ENCODE measurements at regions not wholly inside any gene's neighbourhood (a gene's known extent, or its start where the extent isn't known, plus 50 kb on each side); places are given as distances from the start of the nearest gene placed in this dataset.

- H3K27ac ChIP-seq (ENCODE audit: low read length) = no peak overlapping the region
- no peaks in the 10 kb centered on the region for H3F3A ChIP-seq (ENCODE audit: low read length, unreplicated experiment)
These were observed 379.1 kb downstream of the SLITRK6 start for GRCh38 chr13:85420136-85420535.

GRCh38 chr13:85419611-85420010, 379.6 kb downstream of the SLITRK6 start:
- H3K36me3 ChIP-seq (ENCODE audit: low read depth, low read length) = no peaks in the 10 kb centered on the region
- H3K27ac ChIP-seq (ENCODE audit: low read length) = no peak overlapping the region
- H3F3A ChIP-seq (ENCODE audit: low read length, unreplicated experiment) = no peaks in the 10 kb centered on the region
- no peaks in the 10 kb centered on the region for H3K9me2 ChIP-seq (replicated peaks; ENCODE audit: low read length)
- H2AFZ ChIP-seq (ENCODE audit: low read length) = no peak overlapping the region
- H3K9me3 ChIP-seq (ENCODE audit: low read length) = no peaks in the 10 kb centered on the region
- no peaks in the 10 kb centered on the region for H3K79me2 ChIP-seq (ENCODE audit: low read length)
- H3K4me3 ChIP-seq (ENCODE audit: low read length) = no peak overlapping the region
- POLR2A ChIA-PET (ENCODE audit: unreplicated experiment) = no interaction called here
- ATAC-seq (no peak), DNase-seq (no peak)
- CTCF ChIA-PET = interaction anchor here (0.6 kb wide), 1 partner anchor 190 kb away, joined by 3 read pairs; no protein-coding TSS in a partner anchor
- H4K20me1 ChIP-seq (ENCODE audit: low read length) = no peaks in the 10 kb centered on the region
- no peak for TF ChIP-seq EZH2phosphoT487 (IDR thresholded peaks at IDR 0.05; ENCODE audit: borderline replicate concordance, low read length)
- TF ChIP-seq EZH2 (IDR thresholded peaks at IDR 0.05; ENCODE audit: low read length, unreplicated experiment) = no peak
- TF ChIP-seq CTCF (conservative IDR thresholded peaks at IDR 0.05; ENCODE audit: low read depth, low read length) = no peak
- H3K9ac ChIP-seq (ENCODE audit: low read length) = no peak overlapping the region
- no peaks in the 10 kb centered on the region for H3K4me1 ChIP-seq (ENCODE audit: insufficient read depth, low read length)
- no peaks in the 10 kb centered on the region for H3K27me3 ChIP-seq (ENCODE audit: low read length)
- H3K4me2 ChIP-seq (ENCODE audit: low read length) = no peak overlapping the region
- no TSS peak for BruUV-seq (replicated peaks)
- intact Hi-C loops (cut with micrococcal nuclease) = no loop called here

More at GRCh38 chr13:85420136-85420535, 379.1 kb downstream of the SLITRK6 start:
- H2AFZ ChIP-seq (ENCODE audit: low read length) = no peak overlapping the region
- H3K36me3 ChIP-seq (ENCODE audit: low read depth, low read length) = no peaks in the 10 kb centered on the region
- no peaks in the 10 kb centered on the region for H3K4me1 ChIP-seq (ENCODE audit: insufficient read depth, low read length)
- H3K9ac ChIP-seq (ENCODE audit: low read length) = no peak overlapping the region
- H4K20me1 ChIP-seq (ENCODE audit: low read length) = no peaks in the 10 kb centered on the region
- H3K9me2 ChIP-seq (replicated peaks; ENCODE audit: low read length) = no peaks in the 10 kb centered on the region
- no peak for TF ChIP-seq EZH2 (IDR thresholded peaks at IDR 0.05; ENCODE audit: low read length, unreplicated experiment)
- no peak for TF ChIP-seq CTCF (conservative IDR thresholded peaks at IDR 0.05; ENCODE audit: low read depth, low read length)
- TF ChIP-seq EZH2phosphoT487 (IDR thresholded peaks at IDR 0.05; ENCODE audit: borderline replicate concordance, low read length) = no peak
- no peaks in the 10 kb centered on the region for H3K79me2 ChIP-seq (ENCODE audit: low read length)
- BruUV-seq (replicated peaks) = no TSS peak
- CTCF ChIA-PET = interaction anchor here (0.6 kb wide), 1 partner anchor 189 kb away, joined by 3 read pairs; no protein-coding TSS in a partner anchor
- intact Hi-C loops (cut with micrococcal nuclease) = no loop called here
- POLR2A ChIA-PET (ENCODE audit: unreplicated experiment) = no interaction called here
- no peaks in the 10 kb centered on the region for H3K27me3 ChIP-seq (ENCODE audit: low read length)
- H3K4me2 ChIP-seq (ENCODE audit: low read length) = no peak overlapping the region
- DNase-seq = no peak
- ATAC-seq = no peak
- H3K9me3 ChIP-seq (ENCODE audit: low read length) = no peaks in the 10 kb centered on the region
- no peak overlapping the region for H3K4me3 ChIP-seq (ENCODE audit: low read length)

- H3K36me3 ChIP-seq (ENCODE audit: low read depth, low read length) = no peaks in the 10 kb centered on the region
- no peak overlapping the region for H3K4me3 ChIP-seq (ENCODE audit: low read length)
- no peaks in the 10 kb centered on the region for H3F3A ChIP-seq (ENCODE audit: low read length, unreplicated experiment)
- H3K4me2 ChIP-seq (ENCODE audit: low read length) = no peak overlapping the region
- POLR2A ChIA-PET (ENCODE audit: unreplicated experiment) = no interaction called here
- H3K9ac ChIP-seq (ENCODE audit: low read length) = no peak overlapping the region
- DNase-seq (no peak), ATAC-seq (no peak)
- no peaks in the 10 kb centered on the region for H4K20me1 ChIP-seq (ENCODE audit: low read length)
- no TSS peak for BruUV-seq (replicated peaks)
- H3K27ac ChIP-seq (ENCODE audit: low read length) = no peak overlapping the region
- H2AFZ ChIP-seq (ENCODE audit: low read length) = no peak overlapping the region
- H3K9me2 ChIP-seq (replicated peaks; ENCODE audit: low read length) = no peaks in the 10 kb centered on the region
- TF ChIP-seq EZH2 (IDR thresholded peaks at IDR 0.05; ENCODE audit: low read length, unreplicated experiment) = no peak
- no peaks in the 10 kb centered on the region for H3K9me3 ChIP-seq (ENCODE audit: low read length)
- no peaks in the 10 kb centered on the region for H3K27me3 ChIP-seq (ENCODE audit: low read length)
- CTCF ChIA-PET = no interaction called here
- intact Hi-C loops (cut with micrococcal nuclease) = no loop called here
- H3K4me1 ChIP-seq (ENCODE audit: insufficient read depth, low read length) = no peaks in the 10 kb centered on the region
- no peaks in the 10 kb centered on the region for H3K79me2 ChIP-seq (ENCODE audit: low read length)
These were observed 381.4 kb downstream of the SLITRK6 start for GRCh38 chr13:85417807-85418206.
